PC-3 (cell line): ENCODE measurements at regions not wholly inside any gene's neighbourhood (a gene's known extent, or its start where the extent isn't known, plus 50 kb on each side); places are given as distances from the start of the nearest gene placed in this dataset.

Experiments used
- CTCF ChIP-seq: fragments of 300-600 bp; sonication (generic); conservative IDR thresholded peaks from 2 replicates; pipeline ENCODE4 v1.5.1; 2017; ENCODE audit warnings: antibody characterized with exemption, low read depth, mild to moderate bottlenecking, low read length
- EZH2 ChIP-seq: fragments of 300-600 bp; sonication (generic); IDR thresholded peaks from one replicate; pipeline ENCODE4 v1.6.1; 2017; ENCODE audit warnings: antibody characterized with exemption, mild to moderate bottlenecking, low read length; ENCODE audit not compliant: unreplicated experiment
- EZH2phosphoT487 ChIP-seq: fragments of 300-600 bp; sonication (generic); IDR thresholded peaks from 2 replicates; pipeline ENCODE4 v1.6.1; 2018; ENCODE audit warnings: mild to moderate bottlenecking, antibody characterized with exemption, low read length, borderline replicate concordance

- no peak for TF ChIP-seq CTCF
- TF ChIP-seq EZH2phosphoT487, result no peak
- TF ChIP-seq EZH2, result no peak
Observed at GRCh38 chr11:135062994-135063393, 651.0 kb upstream of the B3GAT1 start.
